ENCODE measurements at regions not wholly inside any gene's neighbourhood (a gene's known extent, or its start where the extent isn't known, plus 50 kb on each side); places are given as distances from the start of the nearest gene placed in this dataset.

DNA sequence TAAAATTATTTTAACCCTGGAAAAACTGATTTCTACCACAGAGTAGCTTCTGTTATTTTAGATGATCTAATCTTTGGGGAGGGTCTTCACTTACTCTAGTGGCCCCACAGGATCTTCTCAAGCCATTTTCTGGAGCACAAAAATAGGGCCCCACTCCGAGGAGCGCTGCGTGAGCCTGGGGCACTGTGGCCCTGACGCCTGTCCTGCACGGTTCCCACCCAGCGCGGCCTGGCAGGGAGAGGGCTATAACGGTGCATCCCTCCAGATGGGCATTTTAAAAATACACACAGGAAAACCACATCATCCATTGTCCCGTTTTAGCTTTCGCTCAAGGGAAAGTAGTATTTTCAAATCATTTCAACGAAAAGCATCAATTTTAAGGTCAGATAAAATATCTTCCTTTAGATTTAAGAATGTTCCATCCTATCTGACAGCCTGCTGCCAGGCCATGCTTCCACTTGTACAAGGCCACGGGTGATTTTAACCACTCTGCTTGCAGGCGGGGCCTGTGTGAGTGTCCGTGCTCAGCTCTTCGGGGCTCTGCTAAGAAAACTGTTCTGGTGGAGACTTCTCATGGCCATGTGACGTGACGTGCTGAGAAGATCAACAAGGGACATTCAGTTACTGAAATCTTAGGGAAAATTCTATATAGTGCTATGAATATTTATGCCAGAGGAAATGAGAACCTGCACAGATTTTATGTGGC is 683.8 kb upstream of the SGCG start:
- H3K36me3 Mint-ChIP-seq (ENCODE audit: low read depth): no peaks in the 10 kb centered on the region
- H3K27me3 Mint-ChIP-seq: peaks cover 6% of the 10 kb centered on the region
- ATAC-seq: no peak
- H3K4me3 Mint-ChIP-seq: no peak overlapping the region
- peaks cover 4% of the 10 kb centered on the region for H3K9me3 Mint-ChIP-seq
- DNase-seq: no peak
- H3K4me1 Mint-ChIP-seq: no peaks in the 10 kb centered on the region
- H3K27ac Mint-ChIP-seq: no peak overlapping the region

DNA sequence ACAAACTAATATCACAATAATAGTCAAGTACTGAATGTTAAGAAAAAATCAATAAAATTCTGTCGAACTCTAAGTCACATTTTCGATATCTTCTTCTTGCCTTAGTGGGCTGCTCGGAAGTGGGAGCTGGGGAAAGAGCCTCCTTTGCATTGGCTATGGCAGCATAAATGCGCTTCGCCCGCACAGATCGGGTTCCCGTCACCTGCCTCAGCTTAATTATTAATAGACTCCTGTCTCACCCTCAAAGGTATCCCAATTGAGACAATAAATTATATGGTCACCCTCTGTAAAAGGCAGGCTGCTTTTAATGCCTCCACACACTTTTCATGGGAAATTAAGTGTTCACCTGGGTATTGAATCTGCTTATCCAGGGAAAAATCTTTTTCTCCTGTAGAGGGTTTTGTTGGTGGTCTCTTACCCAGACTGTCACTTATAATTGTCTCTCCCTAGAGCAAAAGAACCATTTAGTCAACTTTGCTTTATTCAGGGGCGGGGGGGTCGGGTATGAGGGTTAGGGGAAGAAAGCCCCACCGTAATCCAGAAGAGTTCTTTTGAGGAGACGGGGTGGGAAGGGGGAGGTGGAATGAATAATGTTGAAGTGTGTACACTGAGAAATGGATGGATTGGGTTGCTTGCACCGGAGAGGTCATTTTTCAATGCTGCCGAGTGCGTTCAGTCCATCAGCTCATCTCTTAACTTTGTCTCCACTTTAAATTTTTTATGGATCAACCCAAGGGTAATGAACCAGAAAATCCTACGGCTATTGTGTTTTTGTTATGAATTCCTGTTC is 682.6 kb upstream of the SGCG start:
- Mint-ChIP-seq H3K4me3 (no peak overlapping the region), H3K36me3 (ENCODE audit: low read depth) (no peaks in the 10 kb centered on the region), H3K27ac (no peak overlapping the region), H3K27me3 (peaks cover 6% of the 10 kb centered on the region), H3K4me1 (no peaks in the 10 kb centered on the region), H3K9me3 (peaks cover 3% of the 10 kb centered on the region)
- no peak for ATAC-seq
- no peak for DNase-seq

DNA sequence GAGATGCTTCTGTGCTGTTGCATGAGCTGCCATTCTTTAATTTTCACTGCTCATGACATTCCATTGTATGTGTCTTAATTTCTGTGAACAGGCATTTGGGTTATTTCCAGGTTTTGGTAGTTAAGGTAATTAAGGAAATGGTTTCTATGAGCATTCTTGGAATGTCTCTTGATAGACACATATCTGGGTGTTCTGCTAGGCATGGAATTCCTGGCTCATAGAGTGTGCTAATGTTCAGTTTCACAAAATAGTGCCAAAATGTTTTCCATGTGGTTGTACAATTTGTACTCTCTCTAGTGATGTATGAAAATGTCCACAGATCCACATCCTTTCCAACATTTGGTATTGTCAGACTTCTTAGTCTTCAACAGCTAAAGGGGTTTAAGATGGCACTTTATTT is 680.9 kb upstream of the SGCG start:
- H3K36me3 Mint-ChIP-seq (ENCODE audit: low read depth): no peaks in the 10 kb centered on the region
- peaks cover under 1% of the 10 kb centered on the region for H3K9me3 Mint-ChIP-seq
- no peaks in the 10 kb centered on the region for H3K4me1 Mint-ChIP-seq
- no peak overlapping the region for H3K4me3 Mint-ChIP-seq
- ATAC-seq: no peak
- H3K27ac Mint-ChIP-seq: no peak overlapping the region
- H3K27me3 Mint-ChIP-seq: peaks cover 6% of the 10 kb centered on the region
- no peak for DNase-seq

DNA sequence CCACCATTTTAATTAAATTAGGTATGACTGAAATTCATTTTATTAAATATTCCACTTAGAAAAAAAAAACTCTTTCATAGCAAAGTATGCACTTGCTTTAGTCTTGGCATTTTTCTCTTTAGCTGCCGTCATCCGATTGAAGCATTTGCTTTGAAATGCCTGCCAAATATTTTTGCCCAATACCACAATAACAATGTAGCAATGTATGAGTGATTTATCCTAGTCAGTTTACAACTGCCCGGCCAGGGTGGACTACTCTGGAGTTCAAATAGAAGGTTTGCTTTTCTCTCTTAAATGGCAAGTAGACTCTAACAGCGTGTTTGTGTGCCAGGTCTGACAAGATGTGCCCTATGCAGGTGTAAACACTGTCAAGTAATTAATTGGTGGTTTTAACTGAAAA is 675.3 kb upstream of the SGCG start:
- H3K27ac Mint-ChIP-seq: no peak overlapping the region

DNA sequence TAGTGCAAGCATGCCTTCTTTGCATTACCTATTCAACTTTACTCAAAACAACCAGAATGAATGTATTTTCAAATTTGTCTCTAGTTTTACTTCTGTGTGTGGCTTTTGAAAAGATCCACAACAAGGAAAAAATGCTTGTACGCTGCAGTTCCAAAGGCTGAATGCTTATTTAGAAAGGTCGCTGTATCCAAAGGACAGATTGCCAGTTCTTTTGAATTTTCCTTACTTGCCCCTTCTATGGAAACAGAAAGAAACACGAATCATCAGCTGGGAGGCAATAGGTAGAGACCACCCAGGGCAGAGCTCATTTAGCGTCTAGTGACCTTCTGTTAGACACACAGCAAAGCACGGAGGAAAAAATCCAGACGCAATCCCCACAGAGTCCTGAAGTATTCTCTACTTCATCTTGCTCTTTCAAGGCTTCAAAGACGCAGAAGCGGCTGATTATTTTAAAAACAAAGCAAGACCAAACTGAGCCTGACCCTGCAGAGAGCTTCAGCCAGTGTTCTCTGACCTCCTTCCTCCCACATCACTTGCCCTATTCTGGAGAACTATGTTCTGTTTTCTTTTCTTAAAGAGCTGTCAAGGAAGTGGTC is 674.6 kb upstream of the SGCG start:
- ATAC-seq: no peak
- Mint-ChIP-seq H3K9me3 (peaks cover 7% of the 10 kb centered on the region), H3K4me3 (no peak overlapping the region), H3K27me3 (peaks cover 2% of the 10 kb centered on the region), H3K36me3 (ENCODE audit: low read depth) (no peaks in the 10 kb centered on the region), H3K4me1 (no peaks in the 10 kb centered on the region), H3K27ac (no peak overlapping the region)
- no peak for DNase-seq

More for the DNA sequence above, 675.3 kb upstream of the SGCG start:
- Mint-ChIP-seq H3K4me3 (no peak overlapping the region), H3K4me1 (no peaks in the 10 kb centered on the region), H3K9me3 (peaks cover 7% of the 10 kb centered on the region), H3K27me3 (peaks cover 2% of the 10 kb centered on the region), H3K36me3 (ENCODE audit: low read depth) (no peaks in the 10 kb centered on the region)
- DNase-seq (no peak), ATAC-seq (no peak)

DNA sequence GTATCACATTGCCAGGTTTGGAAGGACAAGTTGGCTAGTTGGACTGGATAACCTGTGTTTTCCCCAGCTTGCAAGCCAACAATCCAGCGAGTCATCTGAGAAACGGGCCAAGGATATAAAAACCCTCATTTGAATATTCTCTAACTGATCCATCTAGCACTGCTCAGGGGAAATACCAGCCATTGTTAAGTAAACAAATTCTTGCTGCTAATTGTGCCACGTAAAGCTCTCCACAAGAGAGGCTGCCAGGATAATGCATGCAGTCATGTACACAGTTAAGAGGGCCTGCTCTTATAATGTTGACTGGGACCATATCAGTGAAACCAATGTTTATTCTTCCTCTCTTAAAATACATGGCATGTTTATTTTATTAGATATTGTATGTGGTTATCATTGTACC is 663.2 kb upstream of the SGCG start:
- Mint-ChIP-seq H3K9me3 (peaks cover 20% of the 10 kb centered on the region), H3K4me1 (no peaks in the 10 kb centered on the region), H3K27me3 (no peaks in the 10 kb centered on the region), H3K36me3 (ENCODE audit: low read depth) (no peaks in the 10 kb centered on the region), H3K4me3 (no peak overlapping the region), H3K27ac (no peak overlapping the region)
- ATAC-seq (no peak), DNase-seq (no peak)

DNA sequence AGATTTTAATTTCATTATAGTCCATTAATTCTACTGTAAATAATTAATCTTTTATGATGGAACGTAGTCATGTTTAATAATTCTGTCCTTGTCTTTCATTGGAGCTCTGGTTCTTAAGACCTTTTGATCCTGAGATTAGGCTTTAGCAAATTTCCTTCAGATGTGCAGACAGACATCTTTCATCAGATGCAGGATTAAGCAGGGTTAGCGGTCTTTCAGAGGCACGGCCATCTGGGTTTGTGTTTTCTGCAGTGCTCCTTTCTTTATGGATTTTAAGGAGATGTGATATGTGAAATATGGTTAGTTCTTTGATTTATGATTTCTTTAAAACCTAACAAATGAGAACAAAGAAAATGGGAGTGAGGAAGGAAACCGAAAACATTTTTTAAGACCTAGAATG is 643.9 kb upstream of the SGCG start:
- H3K36me3 Mint-ChIP-seq (ENCODE audit: low read depth): peaks cover 2% of the 10 kb centered on the region

DNA sequence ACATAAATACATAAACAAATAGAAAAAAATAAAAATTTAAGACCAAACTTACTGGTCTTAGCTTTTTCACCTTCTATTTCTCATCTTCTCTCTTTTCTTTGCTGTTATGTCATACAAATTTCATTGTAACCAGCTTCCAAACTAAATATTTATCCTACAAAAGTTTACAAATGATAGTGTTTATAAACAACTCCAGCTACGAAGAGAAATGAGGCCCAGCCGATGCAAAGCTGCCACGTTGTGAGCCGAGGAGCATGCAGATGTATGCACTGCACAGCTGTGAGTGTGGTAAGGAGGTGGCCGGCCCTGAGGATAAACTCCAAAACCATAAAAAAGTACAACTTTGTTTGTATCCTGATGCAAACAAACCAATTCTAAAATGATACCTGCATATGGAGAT is 642.4 kb upstream of the SGCG start:
- ATAC-seq (no peak), DNase-seq (no peak)
- Mint-ChIP-seq H3K4me3 (no peak overlapping the region), H3K27ac (no peak overlapping the region), H3K36me3 (ENCODE audit: low read depth) (no peaks in the 10 kb centered on the region), H3K4me1 (no peaks in the 10 kb centered on the region), H3K9me3 (no peaks in the 10 kb centered on the region), H3K27me3 (no peaks in the 10 kb centered on the region)

More for the DNA sequence above, 643.9 kb upstream of the SGCG start:
- H3K27ac Mint-ChIP-seq: no peak overlapping the region
- no peaks in the 10 kb centered on the region for H3K27me3 Mint-ChIP-seq
- no peaks in the 10 kb centered on the region for H3K4me1 Mint-ChIP-seq
- DNase-seq: no peak
- ATAC-seq: no peak
- peaks cover 5% of the 10 kb centered on the region for H3K9me3 Mint-ChIP-seq
- no peak overlapping the region for H3K4me3 Mint-ChIP-seq

DNA sequence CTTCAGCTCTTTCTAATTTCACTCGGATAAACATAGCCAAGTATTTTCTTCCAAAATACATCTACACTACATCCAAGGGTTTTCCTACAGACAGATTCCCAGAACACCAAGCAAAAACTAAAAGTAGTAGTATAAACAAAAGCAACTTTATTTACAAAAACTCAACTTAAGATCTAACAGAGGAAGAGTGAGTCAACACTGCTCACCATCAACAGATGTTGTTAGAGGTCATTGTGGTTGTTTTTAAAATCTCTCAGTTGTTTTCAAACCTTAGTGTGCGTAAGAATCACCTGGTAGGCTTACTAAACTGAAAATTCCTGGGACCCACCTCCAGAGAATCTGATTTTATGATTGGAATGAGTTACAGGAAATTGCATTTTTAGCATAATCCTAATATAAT is 631.7 kb upstream of the SGCG start:
- H3K27ac Mint-ChIP-seq: no peak overlapping the region
- peaks cover 7% of the 10 kb centered on the region for H3K27me3 Mint-ChIP-seq
- H3K36me3 Mint-ChIP-seq (ENCODE audit: low read depth): no peaks in the 10 kb centered on the region
- ATAC-seq (no peak), DNase-seq (no peak)
- no peaks in the 10 kb centered on the region for H3K4me1 Mint-ChIP-seq
- no peak overlapping the region for H3K4me3 Mint-ChIP-seq
- H3K9me3 Mint-ChIP-seq: peaks cover 4% of the 10 kb centered on the region

DNA sequence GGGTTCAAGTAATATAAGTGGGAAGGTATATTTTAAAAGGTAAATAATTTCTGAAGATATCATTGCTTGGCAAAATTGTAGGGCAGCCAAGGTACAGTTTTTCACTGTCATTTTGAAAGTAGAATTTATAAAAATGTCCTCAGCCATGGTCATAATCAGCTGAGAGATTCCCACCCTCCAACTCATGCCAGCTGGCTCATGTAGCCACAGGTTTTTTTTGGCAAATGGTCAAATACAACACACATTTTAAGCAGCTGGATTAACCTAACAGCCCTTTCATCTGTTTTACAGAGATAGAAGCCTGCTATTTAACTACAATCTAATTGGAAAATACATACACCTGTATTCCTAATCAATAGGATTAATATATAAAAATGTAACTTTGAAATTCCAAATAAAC is 619.2 kb upstream of the SGCG start:
- Mint-ChIP-seq H3K4me3 (no peak overlapping the region), H3K36me3 (ENCODE audit: low read depth) (no peaks in the 10 kb centered on the region), H3K27ac (no peak overlapping the region), H3K27me3 (no peaks in the 10 kb centered on the region), H3K9me3 (peaks cover 12% of the 10 kb centered on the region), H3K4me1 (no peaks in the 10 kb centered on the region)
- DNase-seq (no peak), ATAC-seq (no peak)

DNA sequence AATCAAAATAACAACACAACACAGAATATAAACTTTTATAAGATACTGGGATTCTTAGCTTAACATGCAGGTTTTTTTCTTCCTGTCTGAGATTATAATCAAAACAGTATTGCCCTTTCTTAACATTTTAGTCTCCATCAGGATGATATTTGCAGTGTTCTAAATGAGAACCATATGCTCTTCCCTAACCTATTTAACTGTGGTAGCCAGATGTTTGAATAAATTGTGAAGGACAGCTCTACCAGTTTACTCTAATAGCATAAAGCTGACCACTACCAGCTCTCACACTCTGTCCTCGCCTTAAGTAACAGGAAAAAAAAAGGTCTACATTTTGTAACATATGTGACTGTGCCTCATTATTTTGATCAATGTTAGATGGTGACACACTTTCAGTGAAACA is 618.7 kb upstream of the SGCG start:
- no peak for DNase-seq
- H3K27me3 Mint-ChIP-seq: no peaks in the 10 kb centered on the region
- H3K4me1 Mint-ChIP-seq: no peaks in the 10 kb centered on the region
- no peaks in the 10 kb centered on the region for H3K36me3 Mint-ChIP-seq (ENCODE audit: low read depth)
- no peak for ATAC-seq
- H3K9me3 Mint-ChIP-seq: peaks cover 10% of the 10 kb centered on the region
- no peak overlapping the region for H3K27ac Mint-ChIP-seq
- no peak overlapping the region for H3K4me3 Mint-ChIP-seq

DNA sequence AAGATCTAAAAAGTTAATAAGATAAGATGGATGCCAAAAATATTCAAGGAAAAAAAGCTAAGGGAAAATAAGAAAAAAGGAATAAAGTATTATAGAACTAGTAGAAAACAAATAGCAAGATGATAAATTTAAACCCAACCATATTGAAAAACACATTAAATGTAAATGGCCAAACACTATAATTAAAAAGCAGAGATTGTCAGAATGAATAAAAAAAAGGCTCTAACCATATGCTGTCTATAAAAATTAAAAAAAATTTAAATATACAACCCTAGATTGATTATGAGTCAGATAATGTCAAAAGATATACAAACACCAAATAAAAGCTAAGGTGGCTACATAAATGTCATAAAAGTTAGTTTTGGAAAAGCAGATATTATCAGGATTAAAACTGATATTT is 617.5 kb upstream of the SGCG start:
- no peak for DNase-seq
- H3K9me3 Mint-ChIP-seq: peaks cover 10% of the 10 kb centered on the region
- no peaks in the 10 kb centered on the region for H3K36me3 Mint-ChIP-seq (ENCODE audit: low read depth)
- H3K4me1 Mint-ChIP-seq: no peaks in the 10 kb centered on the region
- no peak overlapping the region for H3K27ac Mint-ChIP-seq
- H3K27me3 Mint-ChIP-seq: no peaks in the 10 kb centered on the region
- no peak for ATAC-seq
- no peak overlapping the region for H3K4me3 Mint-ChIP-seq

DNA sequence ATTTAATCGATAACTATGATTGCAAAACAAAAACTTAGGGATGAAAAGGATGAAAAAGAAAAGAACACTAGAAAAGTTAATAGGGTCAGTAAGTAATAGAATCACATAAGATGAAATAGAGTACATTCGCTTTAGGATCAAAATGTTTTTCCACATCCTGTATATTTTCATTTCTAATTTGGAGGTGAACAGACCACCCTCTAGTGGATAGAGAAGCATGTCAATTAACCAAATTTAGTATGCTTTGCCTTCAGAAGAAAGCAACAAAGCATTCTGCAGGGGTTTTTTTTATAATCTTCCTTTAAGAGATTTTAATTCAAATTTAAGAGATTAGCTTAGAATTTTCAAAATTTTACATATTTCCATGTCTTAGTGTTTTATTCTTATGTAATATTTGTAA is 611.0 kb upstream of the SGCG start:
- no peaks in the 10 kb centered on the region for H3K9me3 Mint-ChIP-seq
- H3K4me1 Mint-ChIP-seq: no peaks in the 10 kb centered on the region
- H3K27me3 Mint-ChIP-seq: no peaks in the 10 kb centered on the region
- H3K27ac Mint-ChIP-seq: no peak overlapping the region
- DNase-seq (no peak), ATAC-seq (no peak)
- no peaks in the 10 kb centered on the region for H3K36me3 Mint-ChIP-seq (ENCODE audit: low read depth)
- no peak overlapping the region for H3K4me3 Mint-ChIP-seq

DNA sequence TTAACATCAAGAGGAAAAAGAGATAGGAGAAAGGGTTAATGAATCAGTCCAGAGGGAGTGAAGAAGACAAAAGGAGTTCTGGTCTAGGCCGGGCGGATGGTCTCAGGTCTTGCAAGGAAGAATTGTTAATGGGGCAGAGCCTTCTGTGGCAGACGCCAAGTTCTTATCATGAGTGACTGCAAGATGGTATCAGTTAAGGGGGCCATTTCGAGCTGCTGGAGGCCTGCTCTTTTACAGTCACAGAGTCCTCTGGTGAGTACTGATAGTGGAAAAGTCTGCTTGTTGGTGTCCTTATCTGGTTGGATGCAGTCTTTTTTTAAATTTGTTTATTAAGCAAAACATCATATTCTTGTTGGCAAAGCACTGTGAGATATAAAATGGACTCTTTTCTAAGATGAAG is 590.9 kb upstream of the SGCG start:
- no peak overlapping the region for H3K27ac Mint-ChIP-seq

DNA sequence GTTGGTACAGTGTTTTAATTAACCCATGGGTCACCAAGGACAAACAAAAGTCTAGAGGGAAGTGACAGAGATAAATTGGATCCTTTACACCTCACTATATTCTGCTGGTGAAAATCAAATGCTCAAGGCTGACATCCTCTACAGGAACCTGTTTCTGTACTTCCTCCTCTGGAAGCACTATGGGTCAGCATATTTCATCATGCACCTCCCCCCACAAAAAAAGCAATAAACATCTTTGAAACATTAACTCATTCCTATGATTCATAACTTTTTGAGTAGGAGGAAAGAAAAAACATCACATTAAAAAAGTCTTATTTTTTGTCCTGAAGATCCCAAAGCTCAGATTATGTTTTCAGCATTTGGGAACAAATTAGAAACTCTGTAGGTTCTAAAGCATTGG is 588.3 kb upstream of the SGCG start:
- no peaks in the 10 kb centered on the region for H3K9me3 Mint-ChIP-seq
- H3K4me3 Mint-ChIP-seq: no peak overlapping the region
- H3K4me1 Mint-ChIP-seq: no peaks in the 10 kb centered on the region
- ATAC-seq (no peak), DNase-seq (no peak)
- peaks cover 1% of the 10 kb centered on the region for H3K27me3 Mint-ChIP-seq
- H3K27ac Mint-ChIP-seq: no peak overlapping the region
- no peaks in the 10 kb centered on the region for H3K36me3 Mint-ChIP-seq (ENCODE audit: low read depth)

More for the DNA sequence above, 590.9 kb upstream of the SGCG start:
- Mint-ChIP-seq H3K4me3 (no peak overlapping the region), H3K4me1 (no peaks in the 10 kb centered on the region), H3K9me3 (no peaks in the 10 kb centered on the region), H3K36me3 (ENCODE audit: low read depth) (no peaks in the 10 kb centered on the region), H3K27me3 (peaks cover 1% of the 10 kb centered on the region)
- ATAC-seq: no peak
- DNase-seq: no peak

All from activated naive CD8-positive, alpha-beta T cell treated with anti-CD3 and anti-CD28 coated beads, Interleukin-2, amount 50 U/mL, for 24 hours (primary cell).